AG10803 (cell line): ENCODE measurements at regions not wholly inside any gene's neighbourhood (a gene's known extent, or its start where the extent isn't known, plus 50 kb on each side); places are given as distances from the start of the nearest gene placed in this dataset.
A peak's percentile ranks its signal among the peaks of the same experiment; 100 is the strongest.
"Not testable (repeated sequence)": the region's sequence is repeated elsewhere in the genome, so short reads cannot be mapped to it uniquely, and the experiment has no call there.

Experiments used
- DNase-seq: peaks from one replicate; pipeline ENCODE4 v3.0.0; 2010; ENCODE audit warnings: low read depth
- H3K4me3 ChIP-seq: 2 replicates; pipeline ENCODE4 v1.5.1; 2011; ENCODE audit warnings: mild to moderate bottlenecking, low read length, control low read depth
- TF ChIP-seq, protein P1 (sequence below): conservative IDR thresholded peaks from 2 replicates; pipeline ENCODE4 v1.5.1; 2011; ENCODE audit warnings: mild to moderate bottlenecking, low read length, control low read depth, inconsistent platforms

DNA sequence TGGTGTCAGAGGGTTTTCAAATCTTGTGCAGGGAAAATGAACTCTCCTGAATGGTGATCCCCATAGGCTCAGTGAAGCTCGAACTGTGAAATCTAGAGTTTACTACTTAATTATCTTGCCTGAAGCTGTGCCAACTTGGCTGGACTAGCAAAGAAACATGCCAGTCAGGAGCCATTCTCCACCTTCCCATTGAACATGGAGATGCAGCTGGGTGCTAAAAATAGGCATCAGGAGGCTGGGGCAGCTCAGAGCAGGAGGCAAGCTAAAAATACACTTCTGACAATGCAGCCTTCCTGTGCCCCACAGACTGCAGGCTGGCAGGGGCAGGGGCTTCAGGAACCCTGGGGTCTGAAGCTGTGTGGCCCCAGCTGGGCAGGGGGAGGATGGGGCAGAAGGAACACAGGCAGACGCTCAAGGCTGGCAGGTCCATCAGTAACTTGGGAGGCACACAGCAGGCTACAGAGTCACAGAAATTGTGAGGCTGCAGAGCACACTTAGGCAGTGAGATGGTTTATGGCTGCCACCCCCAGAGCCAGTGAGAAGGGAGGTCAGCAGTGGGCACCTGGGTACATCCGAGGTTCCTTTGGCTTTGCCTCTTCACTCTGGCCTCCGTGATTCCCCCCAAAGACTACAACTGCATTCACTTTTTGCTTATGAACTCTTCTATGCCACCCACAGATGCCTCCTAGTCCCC, 155.4 kb upstream of the KCND3 start:
- TF ChIP-seq, protein P1, sequence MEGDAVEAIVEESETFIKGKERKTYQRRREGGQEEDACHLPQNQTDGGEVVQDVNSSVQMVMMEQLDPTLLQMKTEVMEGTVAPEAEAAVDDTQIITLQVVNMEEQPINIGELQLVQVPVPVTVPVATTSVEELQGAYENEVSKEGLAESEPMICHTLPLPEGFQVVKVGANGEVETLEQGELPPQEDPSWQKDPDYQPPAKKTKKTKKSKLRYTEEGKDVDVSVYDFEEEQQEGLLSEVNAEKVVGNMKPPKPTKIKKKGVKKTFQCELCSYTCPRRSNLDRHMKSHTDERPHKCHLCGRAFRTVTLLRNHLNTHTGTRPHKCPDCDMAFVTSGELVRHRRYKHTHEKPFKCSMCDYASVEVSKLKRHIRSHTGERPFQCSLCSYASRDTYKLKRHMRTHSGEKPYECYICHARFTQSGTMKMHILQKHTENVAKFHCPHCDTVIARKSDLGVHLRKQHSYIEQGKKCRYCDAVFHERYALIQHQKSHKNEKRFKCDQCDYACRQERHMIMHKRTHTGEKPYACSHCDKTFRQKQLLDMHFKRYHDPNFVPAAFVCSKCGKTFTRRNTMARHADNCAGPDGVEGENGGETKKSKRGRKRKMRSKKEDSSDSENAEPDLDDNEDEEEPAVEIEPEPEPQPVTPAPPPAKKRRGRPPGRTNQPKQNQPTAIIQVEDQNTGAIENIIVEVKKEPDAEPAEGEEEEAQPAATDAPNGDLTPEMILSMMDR: no peak
- H3K4me3 ChIP-seq: no peak overlapping the region
- DNase-seq: no peak

DNA sequence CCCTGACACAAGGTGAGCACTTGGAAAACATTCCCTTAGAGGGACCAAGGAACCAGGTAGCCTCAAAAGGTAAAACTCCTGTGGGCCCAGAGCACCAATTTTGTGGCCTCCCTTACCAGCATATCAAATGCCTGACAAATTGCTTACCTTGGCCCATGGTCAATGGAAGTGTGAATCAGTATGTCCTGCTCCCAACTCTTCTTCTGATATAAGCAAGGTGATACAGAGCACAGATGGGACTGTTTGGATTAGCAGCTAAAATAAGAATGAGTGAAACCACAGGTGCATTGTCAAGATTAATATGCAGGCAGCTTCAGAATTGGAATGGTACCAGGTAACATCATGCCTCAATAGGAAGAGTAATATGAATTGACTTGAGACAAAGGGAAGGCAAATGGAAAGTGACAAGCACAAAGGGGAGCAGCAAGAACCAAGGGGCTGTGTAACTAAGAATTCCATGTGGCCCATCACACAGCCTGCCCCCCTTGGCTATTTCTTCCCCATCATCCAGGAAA, 156.8 kb upstream of the KCND3 start:
- TF ChIP-seq, protein P1: no peak
- no peak overlapping the region for H3K4me3 ChIP-seq
- no peak for DNase-seq

DNA sequence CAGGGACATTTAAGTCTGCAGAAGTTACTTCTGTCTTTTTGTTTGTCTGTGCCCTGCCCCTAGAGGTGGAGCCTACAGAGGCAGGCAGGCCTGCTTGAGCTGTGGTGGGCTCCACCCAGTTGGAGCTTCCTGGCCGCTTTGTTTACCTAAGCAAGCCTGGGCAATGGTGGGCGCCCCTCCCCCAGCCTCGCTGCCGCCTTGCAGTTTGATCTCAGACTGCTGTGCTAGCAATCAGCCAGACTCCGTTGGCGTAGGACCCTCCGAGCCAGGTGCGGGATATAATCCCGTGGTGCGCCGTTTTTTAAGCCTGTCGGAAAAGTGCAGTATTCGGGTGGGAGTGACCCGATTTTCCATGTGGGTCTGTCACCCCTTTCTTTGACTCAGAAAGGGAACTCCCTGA, 170.7 kb upstream of the KCND3 start:
- H3K4me3 ChIP-seq, DNase-seq: not testable (repeated sequence)

DNA sequence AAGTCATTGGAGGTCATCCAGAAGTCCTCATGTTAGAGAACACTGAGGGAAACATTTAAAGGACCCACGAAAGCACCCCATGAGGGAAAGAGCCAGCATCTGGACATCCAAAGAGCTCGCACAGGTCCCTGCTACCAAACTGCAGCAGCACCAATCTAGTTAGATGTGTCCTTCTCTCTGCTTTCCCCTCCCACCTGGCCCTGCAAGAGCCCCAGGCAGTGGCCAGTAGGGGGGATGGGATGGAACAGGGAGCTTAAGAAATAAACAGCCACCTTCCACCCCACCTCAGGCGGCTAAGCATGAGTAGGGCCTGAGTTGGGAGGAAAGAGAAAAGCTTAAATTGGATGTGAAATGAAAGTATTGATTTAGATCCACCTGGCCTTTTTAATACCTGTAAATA, 175.9 kb upstream of the KCND3 start:
- H3K4me3 ChIP-seq: no peak overlapping the region
- no peak for DNase-seq
- TF ChIP-seq, protein P1: no peak

DNA sequence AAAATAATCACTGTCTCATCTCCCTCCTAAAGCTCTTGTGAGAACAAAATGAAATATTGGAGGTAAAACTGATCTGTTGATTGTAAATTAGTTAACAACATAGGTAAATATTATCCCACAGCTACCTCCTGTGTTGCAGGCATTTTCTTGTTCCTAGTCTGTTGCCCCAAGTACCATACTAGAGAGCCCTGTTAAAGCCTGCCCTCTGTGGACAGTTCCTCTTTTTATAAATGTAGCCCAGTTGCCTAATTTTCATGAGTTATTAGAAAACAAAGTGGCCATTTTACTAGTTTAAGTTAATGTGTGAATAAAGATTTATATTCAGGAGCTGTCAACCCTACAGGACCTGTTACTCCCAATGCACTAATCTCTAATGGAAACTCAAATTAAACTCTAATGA, 180.0 kb upstream of the KCND3 start:
- TF ChIP-seq, protein P1: no peak
- H3K4me3 ChIP-seq: no peak overlapping the region
- no peak for DNase-seq

DNA sequence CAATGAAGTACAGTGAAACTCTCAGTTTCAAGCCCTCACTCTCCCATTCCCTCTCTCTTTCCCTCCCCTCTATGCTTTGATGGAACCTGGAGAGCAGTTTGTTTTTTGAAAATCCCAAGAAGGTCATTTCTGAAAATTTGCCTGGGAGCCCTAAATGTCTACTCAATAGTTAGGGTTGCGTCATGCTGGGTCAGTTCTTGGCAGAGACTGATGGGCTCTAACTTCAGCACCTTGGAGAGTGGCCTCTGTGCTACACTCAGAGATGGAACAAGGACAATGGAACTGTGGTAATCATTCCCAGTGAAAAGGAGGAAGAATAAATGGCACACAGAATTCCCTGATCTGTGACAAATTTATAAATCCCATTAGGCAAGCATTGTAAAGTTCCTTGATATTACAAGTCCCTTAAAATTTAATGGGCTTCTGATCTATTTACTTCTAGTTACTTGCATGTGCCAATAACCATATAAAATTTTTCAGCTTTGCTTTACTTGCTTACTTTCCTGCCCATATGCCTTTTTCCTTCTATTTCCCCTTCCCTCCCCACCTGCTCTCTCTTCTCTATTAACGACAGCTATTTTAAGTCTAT, 182.9 kb upstream of the KCND3 start:
- no peak overlapping the region for H3K4me3 ChIP-seq
- TF ChIP-seq, protein P1: no peak
- peak; percentile 37 for DNase-seq

DNA sequence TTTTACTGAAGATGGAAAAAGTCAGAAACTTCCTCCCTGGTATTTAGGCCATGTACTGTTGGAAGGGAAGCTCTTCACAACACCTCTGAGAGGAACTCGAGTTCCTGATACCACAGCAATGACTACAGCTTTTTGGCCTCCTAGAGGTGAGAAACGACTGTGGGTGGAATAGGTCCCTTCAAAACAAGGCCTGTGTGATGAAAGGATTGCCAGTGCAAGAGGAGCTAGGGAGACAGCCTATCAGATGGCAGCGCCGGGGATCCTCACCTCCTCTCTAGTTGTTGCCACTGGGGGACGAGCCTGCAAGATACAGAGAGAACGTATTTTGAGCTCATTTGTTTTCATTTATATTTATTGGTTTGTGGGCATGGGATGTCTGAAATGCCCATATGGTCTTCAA, 187.8 kb upstream of the KCND3 start:
- TF ChIP-seq, protein P1: no peak
- DNase-seq: no peak
- H3K4me3 ChIP-seq: no peak overlapping the region
